CD4-positive, alpha-beta T cell treated with Interleukin-17A for 4 hours (primary cell): ENCODE measurements at regions not wholly inside any gene's neighbourhood (a gene's known extent, or its start where the extent isn't known, plus 50 kb on each side); places are given as distances from the start of the nearest gene placed in this dataset.

Source experiments
- DNase-seq: peaks from one replicate; pipeline ENCODE4 v3.0.0-alpha.2; 2020; ENCODE audit warnings: mixed read lengths

GRCh38 chr3:23077126-23077525 is 126.0 kb upstream of the UBE2E2 start:
- DNase-seq: no peak

- DNase-seq: no peak
Observed at GRCh38 chr3:23078735-23079134, 124.4 kb upstream of the UBE2E2 start.

- no peak for DNase-seq
Observed at GRCh38 chr3:23079976-23080375, 123.2 kb upstream of the UBE2E2 start.

- DNase-seq: no peak
Observed at GRCh38 chr3:23083701-23084100, 119.4 kb upstream of the UBE2E2 start.

GRCh38 chr3:23084367-23084766 is 118.8 kb upstream of the UBE2E2 start:
- DNase-seq: no peak

GRCh38 chr3:23085261-23085660 is 117.9 kb upstream of the UBE2E2 start:
- DNase-seq: no peak

- no peak for DNase-seq
Observed at GRCh38 chr3:23086331-23086730, 116.8 kb upstream of the UBE2E2 start.

- DNase-seq: no peak
Observed at GRCh38 chr3:23086831-23087230, 116.3 kb upstream of the UBE2E2 start.

- DNase-seq: no peak
Observed at GRCh38 chr3:23094412-23094811, 108.7 kb upstream of the UBE2E2 start.

GRCh38 chr3:23094890-23095462 is 108.2 kb upstream of the UBE2E2 start:
- no peak for DNase-seq

- no peak for DNase-seq
Observed at GRCh38 chr3:23096041-23096440, 107.1 kb upstream of the UBE2E2 start.

- no peak for DNase-seq
Observed at GRCh38 chr3:23099021-23099420, 104.1 kb upstream of the UBE2E2 start.

GRCh38 chr3:23099677-23100076 is 103.5 kb upstream of the UBE2E2 start:
- DNase-seq: no peak

GRCh38 chr3:23100106-23100505 is 103.0 kb upstream of the UBE2E2 start:
- no peak for DNase-seq

GRCh38 chr3:23103764-23104163 is 99.4 kb upstream of the UBE2E2 start:
- no peak for DNase-seq

GRCh38 chr3:23105048-23105447 is 98.1 kb upstream of the UBE2E2 start:
- DNase-seq: no peak

- no peak for DNase-seq
Observed at GRCh38 chr3:23106666-23107065, 96.5 kb upstream of the UBE2E2 start.

- no peak for DNase-seq
Observed at GRCh38 chr3:23107221-23107620, 95.9 kb upstream of the UBE2E2 start.

- no peak for DNase-seq
Observed at GRCh38 chr3:23108451-23109057, 94.6 kb upstream of the UBE2E2 start.

- DNase-seq: no peak
Observed at GRCh38 chr3:23111286-23111685, 91.8 kb upstream of the UBE2E2 start.

- no peak for DNase-seq
Observed at GRCh38 chr3:23111797-23112196, 91.3 kb upstream of the UBE2E2 start.

- no peak for DNase-seq
Observed at GRCh38 chr3:23112491-23112890, 90.6 kb upstream of the UBE2E2 start.

GRCh38 chr3:23113455-23114171 is 89.5 kb upstream of the UBE2E2 start:
- DNase-seq: no peak

- no peak for DNase-seq
Observed at GRCh38 chr3:23114432-23114831, 88.7 kb upstream of the UBE2E2 start.
